A673 (cell line): ENCODE measurements at regions not wholly inside any gene's neighbourhood (a gene's known extent, or its start where the extent isn't known, plus 50 kb on each side); places are given as distances from the start of the nearest gene placed in this dataset.

Source experiments
- BruUV-seq: library from RNA; stranded (reverse); fragments of 400-500 nt; replicated peaks from 2 replicates; lab custom pipeline; 2021; lab: Mats Ljungman, UMichigan
- CTCF ChIA-PET: fragments of 300-600 bp; sonication (Branson Sonifier 250); formaldehyde crosslinking; loops from one replicate; lab custom pipeline; 2022; ENCODE audit warnings: antibody characterized with exemption; lab: Charles Lee
- POLR2A ChIA-PET: fragments of 300-600 bp; sonication (Branson Sonifier 250); formaldehyde crosslinking; loops from one replicate; lab custom pipeline; 2022; ENCODE audit warnings: antibody characterized with exemption; ENCODE audit not compliant: low non-redundant PET; lab: Charles Lee
- DNase-seq: peaks from one replicate; pipeline ENCODE4 v3.0.0-alpha.2; 2015; ENCODE audit warnings: low spot score
- H3K27ac ChIP-seq: fragments of 200-600 bp; sonication (generic); 2 replicates; pipeline ENCODE4 v1.5.1; 2016; ENCODE audit warnings: mixed run types, low read depth, mild to moderate bottlenecking, mixed read lengths, antibody characterized with exemption, low read length; ENCODE audit not compliant: poor library complexity, severe bottlenecking
- H3K27me3 ChIP-seq: fragments of 200-600 bp; sonication (generic); replicated peaks from 2 replicates; pipeline ENCODE4 v1.6.1; 2017; ENCODE audit warnings: mixed run types, low read depth, mild to moderate bottlenecking, mixed read lengths, antibody characterized with exemption, low read length; ENCODE audit not compliant: insufficient read depth, poor library complexity
- H3K36me3 ChIP-seq: fragments of 200-600 bp; sonication (generic); 2 replicates; pipeline ENCODE4 v1.6.1; 2016; ENCODE audit warnings: mixed run types, mild to moderate bottlenecking, mixed read lengths, antibody characterized with exemption, low read length; ENCODE audit not compliant: insufficient read depth, poor library complexity, severe bottlenecking
- H3K4me1 ChIP-seq: fragments of 200-600 bp; sonication (generic); 2 replicates; pipeline ENCODE4 v1.6.1; 2017; ENCODE audit warnings: mixed run types, mild to moderate bottlenecking, mixed read lengths, antibody characterized with exemption, low read length; ENCODE audit not compliant: insufficient read depth, poor library complexity, severe bottlenecking
- H3K4me3 ChIP-seq: fragments of 200-600 bp; sonication (generic); 2 replicates; pipeline ENCODE4 v1.5.1; 2016; ENCODE audit warnings: low read depth, mixed run types, mild to moderate bottlenecking, mixed read lengths, low read length; ENCODE audit not compliant: poor library complexity, severe bottlenecking
- H3K9me3 ChIP-seq: fragments of 200-600 bp; sonication (generic); 2 replicates; pipeline ENCODE4 v1.6.1; 2016; ENCODE audit warnings: mixed run types, low read depth, mild to moderate bottlenecking, mixed read lengths, antibody characterized with exemption, low read length; ENCODE audit not compliant: poor library complexity, severe bottlenecking
- CTCF ChIP-seq: fragments of 300-800, 200-600 bp; sonication (generic); conservative IDR thresholded peaks from 2 replicates; pipeline ENCODE4 v1.5.1; 2017; ENCODE audit warnings: low read depth, mild to moderate bottlenecking, antibody characterized with exemption, low read length, moderate library complexity, mixed read lengths
- EZH2 ChIP-seq: fragments of 200-600 bp; sonication (generic); IDR thresholded peaks from 2 replicates; pipeline ENCODE4 v1.6.1; 2017; ENCODE audit warnings: borderline replicate concordance, low read depth, mild to moderate bottlenecking, mixed read lengths, antibody characterized with exemption, low read length; ENCODE audit not compliant: poor library complexity, severe bottlenecking
- intact Hi-C: fragments of 100-400 bp; cut with micrococcal nuclease; formaldehyde crosslinking; loops from one replicate; pipeline ENCODE4 v1.10.0; 2022; ENCODE audit not compliant: unreplicated experiment

- CTCF ChIA-PET = no interaction called here
These were observed 246.6 kb downstream of the SNX10 start for GRCh38 chr7:26538216-26538615.

GRCh38 chr7:26538689-26539088 lies 247.0 kb downstream of the SNX10 start:
- Histone ChIP-seq H3K4me3 (no peak overlapping the region), H3K9me3 (no peaks in the 10 kb centered on the region), H3K4me1 (peaks cover 2% of the 10 kb centered on the region), H3K36me3 (no peaks in the 10 kb centered on the region), H3K27me3 (peaks cover 89% of the 10 kb centered on the region), H3K27ac (no peak overlapping the region)
- BruUV-seq = no TSS peak
- no peak for TF ChIP-seq CTCF
- DNase-seq = no peak
- POLR2A ChIA-PET = interaction anchor here (0.6 kb wide), 1 partner anchor 12 kb away, joined by 4 read pairs; no protein-coding TSS in a partner anchor
- CTCF ChIA-PET = no interaction called here
- intact Hi-C loops = no loop called here

More at GRCh38 chr7:26538216-26538615, 246.6 kb downstream of the SNX10 start:
- H3K4me3 ChIP-seq = no peak overlapping the region
- TF ChIP-seq EZH2 (no peak), CTCF (no peak)
- POLR2A ChIA-PET = interaction anchor here (0.6 kb wide), 2 partner anchors 11 to 586 kb away, joined by 3 to 4 read pairs; no protein-coding TSS in a partner anchor
- DNase-seq = no peak
- no peaks in the 10 kb centered on the region for H3K9me3 ChIP-seq
- H3K27ac ChIP-seq = no peak overlapping the region
- intact Hi-C loops = no loop called here
- no TSS peak for BruUV-seq
- no peaks in the 10 kb centered on the region for H3K36me3 ChIP-seq
- H3K4me1 ChIP-seq = peaks cover 6% of the 10 kb centered on the region
- H3K27me3 ChIP-seq = peaks cover 89% of the 10 kb centered on the region

- H3K27ac ChIP-seq = no peak overlapping the region
- intact Hi-C loops = no loop called here
- no peak overlapping the region for H3K4me3 ChIP-seq
- no peak for DNase-seq
- peaks cover 77% of the 10 kb centered on the region for H3K27me3 ChIP-seq
- H3K4me1 ChIP-seq = no peaks in the 10 kb centered on the region
- H3K36me3 ChIP-seq = no peaks in the 10 kb centered on the region
- no TSS peak for BruUV-seq
- ChIA-PET POLR2A (no interaction called here), CTCF (no interaction called here)
- TF ChIP-seq EZH2 (no peak), CTCF (no peak)
- H3K9me3 ChIP-seq = no peaks in the 10 kb centered on the region
These were observed 251.7 kb downstream of the SNX10 start for GRCh38 chr7:26543340-26543739.
